ENCODE measurements at regions not wholly inside any gene's neighbourhood (a gene's known extent, or its start where the extent isn't known, plus 50 kb on each side); places are given as distances from the start of the nearest gene placed in this dataset.
"Not testable (repeated sequence)": the region's sequence is repeated elsewhere in the genome, so short reads cannot be mapped to it uniquely, and the experiment has no call there.

GRCh38 chrX:18036394-18036793 is 175.3 kb upstream of the RAI2 start:
- no peaks in the 10 kb centered on the region for H3K27me3 Mint-ChIP-seq
- ChIA-PET CTCF (no interaction called here), POLR2A (no interaction called here)
- H3K4me1 Mint-ChIP-seq (ENCODE audit: low read depth): no peaks in the 10 kb centered on the region
- intact Hi-C loops (cut with micrococcal nuclease): no loop called here
- DNase-seq: no peak
- no peak overlapping the region for H3K27ac Mint-ChIP-seq
- no peaks in the 10 kb centered on the region for H3K36me3 Mint-ChIP-seq
- no peaks in the 10 kb centered on the region for H3K9me3 Mint-ChIP-seq
- no peak overlapping the region for H3K4me3 Mint-ChIP-seq

- H3K4me1 Mint-ChIP-seq (ENCODE audit: low read depth): no peaks in the 10 kb centered on the region
- no peak for DNase-seq
- H3K27me3 Mint-ChIP-seq: no peaks in the 10 kb centered on the region
- ChIA-PET CTCF (no interaction called here), POLR2A (no interaction called here)
- H3K36me3 Mint-ChIP-seq: no peaks in the 10 kb centered on the region
- H3K4me3 Mint-ChIP-seq: no peak overlapping the region
- H3K9me3 Mint-ChIP-seq: no peaks in the 10 kb centered on the region
- H3K27ac Mint-ChIP-seq: no peak overlapping the region
- intact Hi-C loops (cut with micrococcal nuclease): no loop called here
Observed at GRCh38 chrX:18034945-18035344, 173.8 kb upstream of the RAI2 start.

GRCh38 chrX:18034504-18034903 is 173.4 kb upstream of the RAI2 start:
- Mint-ChIP-seq H3K4me1 (ENCODE audit: low read depth) (no peaks in the 10 kb centered on the region), H3K4me3 (no peak overlapping the region), H3K9me3 (no peaks in the 10 kb centered on the region), H3K27me3 (no peaks in the 10 kb centered on the region), H3K36me3 (no peaks in the 10 kb centered on the region), H3K27ac (no peak overlapping the region)
- POLR2A ChIA-PET: no interaction called here
- CTCF ChIA-PET: no interaction called here
- intact Hi-C loops (cut with micrococcal nuclease): no loop called here
- DNase-seq: no peak

DNA sequence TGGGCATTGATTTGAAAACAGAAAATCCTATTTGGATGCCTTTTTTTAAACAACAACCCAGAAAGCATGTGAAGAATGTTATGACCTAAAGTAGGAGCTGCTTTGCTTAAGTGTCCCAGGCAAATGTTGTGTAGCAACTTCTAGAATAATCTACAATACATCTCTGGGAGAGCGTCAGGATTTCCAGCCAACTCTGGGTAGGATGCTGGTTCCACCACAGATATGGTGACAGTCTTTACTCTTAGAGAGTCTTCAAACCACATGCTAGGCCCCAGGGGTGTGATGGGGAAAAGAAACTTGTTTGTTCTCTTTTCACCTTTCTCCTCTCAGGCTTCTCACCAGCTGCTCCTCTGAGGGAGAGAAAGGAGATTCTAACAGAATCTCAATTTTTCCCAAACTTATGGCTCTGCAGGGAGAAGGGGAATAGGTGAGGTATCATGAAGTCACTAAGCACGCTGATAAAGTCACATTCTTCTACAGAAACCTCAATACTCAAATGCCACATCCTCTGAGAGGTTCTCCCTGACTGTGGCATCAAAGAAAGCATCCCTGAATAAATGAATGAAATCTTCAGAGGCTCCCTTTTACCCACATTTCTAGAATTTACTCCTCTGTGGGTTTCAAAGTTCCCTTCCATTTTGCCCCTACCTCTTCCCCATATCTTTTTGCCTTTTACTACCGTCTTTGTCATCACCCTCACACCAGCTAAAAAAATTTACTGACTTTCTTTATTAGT is 171.6 kb upstream of the RAI2 start:
- CTCF ChIA-PET: no interaction called here
- H3K27ac Mint-ChIP-seq: no peak overlapping the region
- POLR2A ChIA-PET: no interaction called here
- no peak for DNase-seq
- no peaks in the 10 kb centered on the region for H3K4me1 Mint-ChIP-seq (ENCODE audit: low read depth)
- H3K27me3 Mint-ChIP-seq: no peaks in the 10 kb centered on the region
- no peaks in the 10 kb centered on the region for H3K9me3 Mint-ChIP-seq
- intact Hi-C loops (cut with micrococcal nuclease): no loop called here
- no peaks in the 10 kb centered on the region for H3K36me3 Mint-ChIP-seq
- H3K4me3 Mint-ChIP-seq: no peak overlapping the region

- H3K27me3 Mint-ChIP-seq: no peaks in the 10 kb centered on the region
- H3K4me3 Mint-ChIP-seq: no peak overlapping the region
- H3K4me1 Mint-ChIP-seq (ENCODE audit: low read depth): no peaks in the 10 kb centered on the region
- H3K36me3 Mint-ChIP-seq: no peaks in the 10 kb centered on the region
- H3K27ac Mint-ChIP-seq: no peak overlapping the region
- no peak for DNase-seq
- no peaks in the 10 kb centered on the region for H3K9me3 Mint-ChIP-seq
- POLR2A ChIA-PET: no interaction called here
- intact Hi-C loops (cut with micrococcal nuclease): no loop called here
- CTCF ChIA-PET: no interaction called here
Observed at GRCh38 chrX:18031726-18032375, 170.8 kb upstream of the RAI2 start.

GRCh38 chrX:18030656-18031055 is 169.6 kb upstream of the RAI2 start:
- H3K27ac Mint-ChIP-seq; H3K4me3 Mint-ChIP-seq; H3K9me3 Mint-ChIP-seq; CTCF ChIA-PET; intact Hi-C loops (cut with micrococcal nuclease); POLR2A ChIA-PET; H3K4me1 Mint-ChIP-seq (ENCODE audit: low read depth); H3K27me3 Mint-ChIP-seq; DNase-seq; H3K36me3 Mint-ChIP-seq: not testable (repeated sequence)

DNA sequence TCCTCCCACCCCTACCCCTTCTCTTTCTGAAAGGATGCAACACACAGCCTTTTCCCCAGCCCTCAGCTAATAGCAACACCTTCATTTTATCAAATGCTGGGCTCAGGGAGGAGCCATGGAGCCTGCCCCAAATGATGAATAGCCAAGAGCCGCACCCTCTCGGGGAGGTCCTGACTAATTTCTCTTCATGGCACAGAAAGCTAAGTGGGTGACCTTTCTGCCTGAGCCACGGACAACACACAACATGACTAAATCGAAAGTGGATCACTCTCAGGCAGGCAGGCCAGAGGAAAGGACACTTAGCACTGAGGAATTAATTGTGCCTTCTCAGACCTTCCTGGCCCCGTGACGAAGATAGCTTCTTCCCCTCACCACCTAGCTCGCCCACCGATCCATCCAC is 165.1 kb upstream of the RAI2 start:
- H3K4me1 Mint-ChIP-seq (ENCODE audit: low read depth): no peaks in the 10 kb centered on the region
- intact Hi-C loops (cut with micrococcal nuclease): no loop called here
- no peaks in the 10 kb centered on the region for H3K27me3 Mint-ChIP-seq
- H3K4me3 Mint-ChIP-seq: no peak overlapping the region
- ChIA-PET POLR2A (no interaction called here), CTCF (no interaction called here)
- no peaks in the 10 kb centered on the region for H3K9me3 Mint-ChIP-seq
- H3K36me3 Mint-ChIP-seq: no peaks in the 10 kb centered on the region
- DNase-seq: no peak
- H3K27ac Mint-ChIP-seq: no peak overlapping the region

DNA sequence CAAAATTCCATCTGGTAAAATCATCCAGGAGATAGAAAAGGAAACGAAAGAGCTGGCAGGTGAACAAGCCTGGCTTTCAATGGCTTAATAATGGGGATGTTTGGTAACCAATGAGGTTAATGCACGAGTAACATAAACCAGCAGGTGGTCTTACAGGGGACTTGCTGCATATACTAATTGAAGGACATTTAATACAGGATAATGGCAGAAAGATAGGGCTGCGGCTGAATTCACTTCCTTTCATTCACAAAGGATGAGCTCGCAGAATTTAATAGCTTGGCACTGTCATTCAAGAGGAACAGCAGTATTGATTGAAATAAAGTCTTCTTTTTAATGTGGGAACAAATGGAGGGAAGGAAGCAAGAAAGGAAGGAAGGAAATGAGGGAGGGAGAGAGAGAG is 156.3 kb upstream of the RAI2 start:
- ChIA-PET POLR2A (no interaction called here), CTCF (no interaction called here)
- Mint-ChIP-seq H3K9me3 (no peaks in the 10 kb centered on the region), H3K36me3 (no peaks in the 10 kb centered on the region), H3K4me1 (ENCODE audit: low read depth) (no peaks in the 10 kb centered on the region), H3K4me3 (no peak overlapping the region), H3K27ac (no peak overlapping the region), H3K27me3 (no peaks in the 10 kb centered on the region)
- DNase-seq: no peak
- intact Hi-C loops (cut with micrococcal nuclease): no loop called here

- no peaks in the 10 kb centered on the region for H3K9me3 Mint-ChIP-seq
- no peaks in the 10 kb centered on the region for H3K36me3 Mint-ChIP-seq
- ChIA-PET POLR2A (no interaction called here), CTCF (no interaction called here)
- no peaks in the 10 kb centered on the region for H3K4me1 Mint-ChIP-seq (ENCODE audit: low read depth)
- no peak for DNase-seq
- intact Hi-C loops (cut with micrococcal nuclease): no loop called here
- H3K27me3 Mint-ChIP-seq: no peaks in the 10 kb centered on the region
- H3K27ac Mint-ChIP-seq: no peak overlapping the region
- no peak overlapping the region for H3K4me3 Mint-ChIP-seq
Observed at GRCh38 chrX:18016941-18017340, 155.8 kb upstream of the RAI2 start.

DNA sequence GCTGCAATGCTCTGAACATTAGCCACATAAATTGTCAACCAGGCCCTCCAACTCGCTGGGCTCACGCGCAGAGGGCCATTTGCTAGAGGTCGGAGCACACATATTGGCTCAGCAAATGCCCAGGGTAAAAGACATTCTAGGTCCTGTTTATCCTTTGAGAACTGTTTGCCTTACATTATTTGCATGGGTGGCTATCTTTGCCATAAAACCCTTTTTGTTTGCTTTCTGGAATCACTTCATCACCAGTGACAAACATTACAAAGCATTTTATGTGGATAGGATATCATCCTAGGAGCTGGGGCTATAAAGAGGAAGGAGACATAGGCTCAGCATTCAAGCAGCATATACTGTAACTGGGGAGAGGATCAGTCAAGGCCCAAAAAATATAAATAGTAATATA is 149.2 kb upstream of the RAI2 start:
- POLR2A ChIA-PET: no interaction called here
- CTCF ChIA-PET: no interaction called here
- H3K4me1 Mint-ChIP-seq (ENCODE audit: low read depth): no peaks in the 10 kb centered on the region
- no peaks in the 10 kb centered on the region for H3K36me3 Mint-ChIP-seq
- no peaks in the 10 kb centered on the region for H3K27me3 Mint-ChIP-seq
- no peak for DNase-seq
- intact Hi-C loops (cut with micrococcal nuclease): no loop called here
- H3K9me3 Mint-ChIP-seq: no peaks in the 10 kb centered on the region
- no peak overlapping the region for H3K27ac Mint-ChIP-seq
- no peak overlapping the region for H3K4me3 Mint-ChIP-seq

DNA sequence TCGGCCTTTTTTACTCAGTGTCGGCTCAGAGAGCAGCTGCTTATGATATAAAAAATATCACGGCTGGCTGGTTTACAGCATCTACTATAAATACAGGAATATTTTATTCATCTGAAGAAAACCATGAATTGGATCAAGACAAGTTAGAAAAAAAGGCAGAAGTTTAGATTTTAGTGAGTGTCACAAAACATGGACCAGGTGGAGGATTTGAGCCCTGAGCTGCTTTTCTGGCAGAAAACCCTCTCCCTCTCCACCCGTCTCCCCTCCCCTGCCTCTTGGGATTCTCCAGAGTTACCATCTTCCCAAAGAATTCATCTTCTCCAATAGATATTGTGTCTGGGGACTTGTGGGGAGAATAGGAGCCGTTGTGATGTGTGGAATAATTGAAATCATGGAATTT is 142.8 kb upstream of the RAI2 start:
- ChIA-PET CTCF (no interaction called here), POLR2A (no interaction called here)
- peaks cover 1% of the 10 kb centered on the region for H3K27me3 Mint-ChIP-seq
- DNase-seq: no peak
- no peaks in the 10 kb centered on the region for H3K4me1 Mint-ChIP-seq (ENCODE audit: low read depth)
- H3K36me3 Mint-ChIP-seq: no peaks in the 10 kb centered on the region
- no peaks in the 10 kb centered on the region for H3K9me3 Mint-ChIP-seq
- no peak overlapping the region for H3K27ac Mint-ChIP-seq
- no peak overlapping the region for H3K4me3 Mint-ChIP-seq
- intact Hi-C loops (cut with micrococcal nuclease): no loop called here

DNA sequence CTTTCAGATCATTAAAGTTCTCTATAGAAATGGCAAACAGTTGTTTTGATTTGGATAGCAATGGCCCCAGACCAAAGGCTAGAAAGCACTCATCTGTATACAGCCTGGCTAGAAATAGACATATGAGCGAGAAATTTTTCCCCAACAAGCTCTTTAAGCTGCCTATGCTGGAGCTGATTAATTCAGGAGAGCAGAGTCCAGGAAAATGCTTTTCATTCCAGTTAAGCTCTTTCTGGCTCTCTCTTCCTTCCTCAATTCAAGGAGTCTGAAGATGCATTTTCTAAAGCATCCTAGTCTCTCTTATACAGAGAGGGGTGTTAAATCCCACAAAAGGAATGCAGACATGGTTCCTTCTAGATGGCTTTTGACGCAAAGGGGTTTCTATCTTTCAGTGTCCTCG is 141.7 kb upstream of the RAI2 start:
- Mint-ChIP-seq H3K4me3 (no peak overlapping the region), H3K36me3 (no peaks in the 10 kb centered on the region), H3K27me3 (peaks cover 1% of the 10 kb centered on the region), H3K9me3 (no peaks in the 10 kb centered on the region), H3K4me1 (ENCODE audit: low read depth) (no peaks in the 10 kb centered on the region), H3K27ac (no peak overlapping the region)
- intact Hi-C loops (cut with micrococcal nuclease): no loop called here
- CTCF ChIA-PET: no interaction called here
- DNase-seq: no peak
- POLR2A ChIA-PET: no interaction called here

DNA sequence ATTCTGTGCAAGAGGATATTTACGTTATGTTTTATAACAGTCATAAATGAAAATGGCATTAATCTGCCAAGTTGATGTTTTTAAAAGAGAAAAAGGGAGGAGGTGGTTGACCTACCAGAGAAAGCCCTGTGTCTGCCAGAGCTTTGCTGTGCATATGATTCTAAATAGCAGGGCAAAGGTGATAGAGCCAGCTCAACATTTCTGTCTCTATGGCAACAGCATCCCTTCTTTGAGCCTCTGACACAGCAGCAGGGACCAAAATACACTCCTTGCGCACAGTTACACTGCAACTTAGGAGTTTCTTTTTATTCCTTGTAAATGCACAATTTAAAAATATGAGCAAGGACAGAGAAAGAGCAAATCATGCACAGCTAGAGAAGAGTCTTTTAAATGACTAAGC is 133.3 kb upstream of the RAI2 start:
- no peaks in the 10 kb centered on the region for H3K36me3 Mint-ChIP-seq
- intact Hi-C loops (cut with micrococcal nuclease): no loop called here
- DNase-seq: no peak
- H3K4me3 Mint-ChIP-seq: no peak overlapping the region
- H3K27me3 Mint-ChIP-seq: no peaks in the 10 kb centered on the region
- no peak overlapping the region for H3K27ac Mint-ChIP-seq
- CTCF ChIA-PET: no interaction called here
- no peaks in the 10 kb centered on the region for H3K4me1 Mint-ChIP-seq (ENCODE audit: low read depth)
- H3K9me3 Mint-ChIP-seq: no peaks in the 10 kb centered on the region
- POLR2A ChIA-PET: no interaction called here
